ENCODE measurements at regions not wholly inside any gene's neighbourhood (a gene's known extent, or its start where the extent isn't known, plus 50 kb on each side); places are given as distances from the start of the nearest gene placed in this dataset.

GRCh38 chr6:92174398-92175073 lies 1244.8 kb downstream of the EPHA7 start:
- Histone ChIP-seq H3K27me3 (ENCODE audit: control insufficient read depth, insufficient read depth, low read length) (no peaks in the 10 kb centered on the region), H3K36me3 (ENCODE audit: control insufficient read depth, insufficient read depth, low read length) (no peaks in the 10 kb centered on the region), H3K27ac (ENCODE audit: low read depth, low read length) (no peak overlapping the region), H3K9me3 (ENCODE audit: control insufficient read depth, insufficient read depth, low read length) (no peaks in the 10 kb centered on the region), H3K9ac (ENCODE audit: low read depth, low read length) (no peak overlapping the region), H3K4me3 (ENCODE audit: low read depth, low read length) (no peak overlapping the region), H3K4me1 (ENCODE audit: control insufficient read depth, insufficient read depth, low read length) (peaks cover 11% of the 10 kb centered on the region; the same call in 1 of the 2 replicates)

GRCh38 chr6:92169506-92169905 lies 1249.9 kb downstream of the EPHA7 start:
- Histone ChIP-seq H3K9ac (ENCODE audit: low read depth, low read length) (no peak overlapping the region), H3K4me3 (ENCODE audit: low read depth, low read length) (no peak overlapping the region), H3K4me1 (ENCODE audit: control insufficient read depth, insufficient read depth, low read length) (peaks cover 14% of the 10 kb centered on the region; the same call in 1 of the 2 replicates), H3K9me3 (ENCODE audit: control insufficient read depth, insufficient read depth, low read length) (no peaks in the 10 kb centered on the region), H3K27me3 (ENCODE audit: control insufficient read depth, insufficient read depth, low read length) (no peaks in the 10 kb centered on the region), H3K36me3 (ENCODE audit: control insufficient read depth, insufficient read depth, low read length) (no peaks in the 10 kb centered on the region), H3K27ac (ENCODE audit: low read depth, low read length) (no peak overlapping the region)

- no peaks in the 10 kb centered on the region for H3K36me3 ChIP-seq (ENCODE audit: control insufficient read depth, insufficient read depth, low read length)
- H3K27ac ChIP-seq (ENCODE audit: low read depth, low read length), result no peak overlapping the region
- H3K9me3 ChIP-seq (ENCODE audit: control insufficient read depth, insufficient read depth, low read length), result no peaks in the 10 kb centered on the region
Observed at GRCh38 chr6:92166666-92167065, 1252.7 kb downstream of the EPHA7 start.

GRCh38 chr6:92161953-92162352 lies 1257.4 kb downstream of the EPHA7 start:
- Histone ChIP-seq H3K9ac (ENCODE audit: low read depth, low read length) (no peak overlapping the region), H3K36me3 (ENCODE audit: control insufficient read depth, insufficient read depth, low read length) (no peaks in the 10 kb centered on the region), H3K4me3 (ENCODE audit: low read depth, low read length) (no peak overlapping the region), H3K4me1 (ENCODE audit: control insufficient read depth, insufficient read depth, low read length) (no peaks in the 10 kb centered on the region), H3K9me3 (ENCODE audit: control insufficient read depth, insufficient read depth, low read length) (no peaks in the 10 kb centered on the region), H3K27me3 (ENCODE audit: control insufficient read depth, insufficient read depth, low read length) (no peaks in the 10 kb centered on the region), H3K27ac (ENCODE audit: low read depth, low read length) (no peak overlapping the region)

More at GRCh38 chr6:92166666-92167065, 1252.7 kb downstream of the EPHA7 start:
- Histone ChIP-seq H3K27me3 (ENCODE audit: control insufficient read depth, insufficient read depth, low read length) (no peaks in the 10 kb centered on the region), H3K9ac (ENCODE audit: low read depth, low read length) (no peak overlapping the region), H3K4me3 (ENCODE audit: low read depth, low read length) (no peak overlapping the region), H3K4me1 (ENCODE audit: control insufficient read depth, insufficient read depth, low read length) (peaks cover 4% of the 10 kb centered on the region; the same call in 1 of the 2 replicates)

- H3K4me1 ChIP-seq (ENCODE audit: control insufficient read depth, insufficient read depth, low read length), result no peaks in the 10 kb centered on the region
Observed at GRCh38 chr6:92160226-92160625, 1259.1 kb downstream of the EPHA7 start.

DNA sequence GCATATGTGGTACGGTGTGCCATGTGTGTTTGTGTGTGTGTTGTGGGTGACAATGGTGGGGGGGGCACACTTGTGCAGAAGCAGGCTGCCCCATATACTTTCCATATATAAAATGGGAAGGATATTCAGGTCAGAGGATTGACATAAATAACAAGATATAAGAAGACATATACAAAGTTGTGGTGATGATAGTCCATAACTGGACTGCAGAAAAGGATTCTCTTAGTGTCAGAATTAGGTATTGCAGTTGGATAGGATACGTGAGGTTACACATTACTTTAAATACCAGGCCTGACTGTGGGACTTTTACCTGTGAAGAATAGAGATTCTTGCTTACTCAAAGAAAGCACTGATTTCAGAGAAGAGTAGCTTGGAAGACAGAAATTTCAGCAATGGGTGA lies 1260.3 kb downstream of the EPHA7 start:
- no peaks in the 10 kb centered on the region for H3K9me3 ChIP-seq (ENCODE audit: control insufficient read depth, insufficient read depth, low read length)
- no peaks in the 10 kb centered on the region for H3K27me3 ChIP-seq (ENCODE audit: control insufficient read depth, insufficient read depth, low read length)
- no peaks in the 10 kb centered on the region for H3K36me3 ChIP-seq (ENCODE audit: control insufficient read depth, insufficient read depth, low read length)
- no peak overlapping the region for H3K27ac ChIP-seq (ENCODE audit: low read depth, low read length)
- no peak overlapping the region for H3K9ac ChIP-seq (ENCODE audit: low read depth, low read length)
- H3K4me3 ChIP-seq (ENCODE audit: low read depth, low read length), result no peak overlapping the region
- no peaks in the 10 kb centered on the region for H3K4me1 ChIP-seq (ENCODE audit: control insufficient read depth, insufficient read depth, low read length)

More at GRCh38 chr6:92160226-92160625, 1259.1 kb downstream of the EPHA7 start:
- H3K27ac ChIP-seq (ENCODE audit: low read depth, low read length), result no peak overlapping the region
- no peaks in the 10 kb centered on the region for H3K9me3 ChIP-seq (ENCODE audit: control insufficient read depth, insufficient read depth, low read length)
- no peak overlapping the region for H3K9ac ChIP-seq (ENCODE audit: low read depth, low read length)
- H3K4me3 ChIP-seq (ENCODE audit: low read depth, low read length), result no peak overlapping the region
- no peaks in the 10 kb centered on the region for H3K27me3 ChIP-seq (ENCODE audit: control insufficient read depth, insufficient read depth, low read length)
- H3K36me3 ChIP-seq (ENCODE audit: control insufficient read depth, insufficient read depth, low read length), result no peaks in the 10 kb centered on the region

- Histone ChIP-seq H3K9ac (ENCODE audit: low read depth, low read length) (no peak overlapping the region), H3K27me3 (ENCODE audit: control insufficient read depth, insufficient read depth, low read length) (no peaks in the 10 kb centered on the region), H3K4me1 (ENCODE audit: control insufficient read depth, insufficient read depth, low read length) (no peaks in the 10 kb centered on the region), H3K27ac (ENCODE audit: low read depth, low read length) (no peak overlapping the region), H3K9me3 (ENCODE audit: control insufficient read depth, insufficient read depth, low read length) (no peaks in the 10 kb centered on the region), H3K4me3 (ENCODE audit: low read depth, low read length) (no peak overlapping the region), H3K36me3 (ENCODE audit: control insufficient read depth, insufficient read depth, low read length) (no peaks in the 10 kb centered on the region)
Observed at GRCh38 chr6:92150553-92150952, 1268.8 kb downstream of the EPHA7 start.

DNA sequence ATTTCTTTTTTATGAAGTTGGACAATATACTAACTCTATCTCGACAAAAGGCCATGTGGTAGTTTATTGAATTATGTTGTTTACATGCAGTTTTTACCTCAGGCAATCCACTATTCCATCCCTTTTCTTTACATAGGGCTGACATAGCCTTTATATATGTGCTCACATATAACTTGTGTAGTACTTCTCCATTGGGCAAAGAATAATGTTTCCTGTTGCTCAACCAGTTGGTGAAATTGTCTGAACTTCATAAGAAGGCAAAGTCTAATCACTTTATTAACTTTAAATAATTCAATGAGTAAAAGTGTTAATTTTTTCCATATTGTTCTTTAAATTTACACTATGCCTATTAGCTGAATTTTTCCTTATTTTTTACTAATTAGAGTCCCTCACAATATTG lies 1272.1 kb downstream of the EPHA7 start:
- Histone ChIP-seq H3K36me3 (ENCODE audit: control insufficient read depth, insufficient read depth, low read length) (no peaks in the 10 kb centered on the region), H3K27me3 (ENCODE audit: control insufficient read depth, insufficient read depth, low read length) (no peaks in the 10 kb centered on the region), H3K9ac (ENCODE audit: low read depth, low read length) (no peak overlapping the region), H3K4me3 (ENCODE audit: low read depth, low read length) (no peak overlapping the region), H3K4me1 (ENCODE audit: control insufficient read depth, insufficient read depth, low read length) (no peaks in the 10 kb centered on the region), H3K9me3 (ENCODE audit: control insufficient read depth, insufficient read depth, low read length) (no peaks in the 10 kb centered on the region), H3K27ac (ENCODE audit: low read depth, low read length) (no peak overlapping the region)

GRCh38 chr6:92139601-92140000 lies 1279.8 kb downstream of the EPHA7 start:
- no peaks in the 10 kb centered on the region for H3K4me1 ChIP-seq (ENCODE audit: control insufficient read depth, insufficient read depth, low read length)
- no peaks in the 10 kb centered on the region for H3K27me3 ChIP-seq (ENCODE audit: control insufficient read depth, insufficient read depth, low read length)
- no peak overlapping the region for H3K9ac ChIP-seq (ENCODE audit: low read depth, low read length)
- H3K4me3 ChIP-seq (ENCODE audit: low read depth, low read length), result no peak overlapping the region
- no peaks in the 10 kb centered on the region for H3K9me3 ChIP-seq (ENCODE audit: control insufficient read depth, insufficient read depth, low read length)
- no peak overlapping the region for H3K27ac ChIP-seq (ENCODE audit: low read depth, low read length)
- H3K36me3 ChIP-seq (ENCODE audit: control insufficient read depth, insufficient read depth, low read length), result no peaks in the 10 kb centered on the region

DNA sequence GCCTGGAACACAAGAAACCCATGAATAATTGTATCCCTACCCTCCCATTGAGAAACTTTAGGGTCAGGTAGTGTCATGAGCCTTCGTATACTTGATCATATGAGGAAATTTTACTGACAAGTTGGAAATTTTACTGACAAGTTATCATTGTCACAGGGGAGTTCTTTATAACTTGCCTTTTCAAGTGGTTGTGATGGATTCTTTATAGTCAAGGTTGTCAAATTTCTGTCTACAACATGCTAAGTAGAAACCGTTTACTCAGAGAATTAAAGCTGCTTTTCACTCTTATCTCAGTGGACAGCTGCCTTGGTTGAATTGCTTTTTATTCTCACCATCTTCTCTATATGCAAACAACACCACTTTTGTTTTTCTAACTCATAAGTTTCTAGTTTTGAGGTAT lies 1286.4 kb downstream of the EPHA7 start:
- H3K27ac ChIP-seq (ENCODE audit: low read depth, low read length), result no peak overlapping the region
- no peaks in the 10 kb centered on the region for H3K4me1 ChIP-seq (ENCODE audit: control insufficient read depth, insufficient read depth, low read length)
- no peak overlapping the region for H3K9ac ChIP-seq (ENCODE audit: low read depth, low read length)
- no peaks in the 10 kb centered on the region for H3K27me3 ChIP-seq (ENCODE audit: control insufficient read depth, insufficient read depth, low read length)
- no peaks in the 10 kb centered on the region for H3K36me3 ChIP-seq (ENCODE audit: control insufficient read depth, insufficient read depth, low read length)
- no peak overlapping the region for H3K4me3 ChIP-seq (ENCODE audit: low read depth, low read length)
- no peaks in the 10 kb centered on the region for H3K9me3 ChIP-seq (ENCODE audit: control insufficient read depth, insufficient read depth, low read length)

GRCh38 chr6:92132457-92132856 lies 1286.9 kb downstream of the EPHA7 start:
- Histone ChIP-seq H3K4me1 (ENCODE audit: control insufficient read depth, insufficient read depth, low read length) (no peaks in the 10 kb centered on the region), H3K27ac (ENCODE audit: low read depth, low read length) (no peak overlapping the region), H3K27me3 (ENCODE audit: control insufficient read depth, insufficient read depth, low read length) (no peaks in the 10 kb centered on the region), H3K36me3 (ENCODE audit: control insufficient read depth, insufficient read depth, low read length) (no peaks in the 10 kb centered on the region), H3K4me3 (ENCODE audit: low read depth, low read length) (no peak overlapping the region), H3K9ac (ENCODE audit: low read depth, low read length) (no peak overlapping the region), H3K9me3 (ENCODE audit: control insufficient read depth, insufficient read depth, low read length) (no peaks in the 10 kb centered on the region)

Measured in HUES48 (cell line).